NB4 (cell line): ENCODE measurements at regions not wholly inside any gene's neighbourhood (a gene's known extent, or its start where the extent isn't known, plus 50 kb on each side); places are given as distances from the start of the nearest gene placed in this dataset.

ENCODE experiments used
- CTCF ChIP-seq: IDR thresholded peaks from one replicate; pipeline ENCODE4 v1.5.1; 2012; ENCODE audit warnings: low read depth, low read length
- TF ChIP-seq, protein P1 (sequence below): IDR thresholded peaks from 2 replicates; pipeline ENCODE4 v1.6.1; 2011; ENCODE audit warnings: low read depth, low read length

GRCh38 chr7:117992635-117993376 is 119.6 kb upstream of the CTTNBP2 start:
- TF ChIP-seq, protein P1, sequence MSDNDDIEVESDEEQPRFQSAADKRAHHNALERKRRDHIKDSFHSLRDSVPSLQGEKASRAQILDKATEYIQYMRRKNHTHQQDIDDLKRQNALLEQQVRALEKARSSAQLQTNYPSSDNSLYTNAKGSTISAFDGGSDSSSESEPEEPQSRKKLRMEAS, result no peak
- no peak for TF ChIP-seq CTCF
